ENCODE measurements at regions not wholly inside any gene's neighbourhood (a gene's known extent, or its start where the extent isn't known, plus 50 kb on each side); places are given as distances from the start of the nearest gene placed in this dataset.

DNA sequence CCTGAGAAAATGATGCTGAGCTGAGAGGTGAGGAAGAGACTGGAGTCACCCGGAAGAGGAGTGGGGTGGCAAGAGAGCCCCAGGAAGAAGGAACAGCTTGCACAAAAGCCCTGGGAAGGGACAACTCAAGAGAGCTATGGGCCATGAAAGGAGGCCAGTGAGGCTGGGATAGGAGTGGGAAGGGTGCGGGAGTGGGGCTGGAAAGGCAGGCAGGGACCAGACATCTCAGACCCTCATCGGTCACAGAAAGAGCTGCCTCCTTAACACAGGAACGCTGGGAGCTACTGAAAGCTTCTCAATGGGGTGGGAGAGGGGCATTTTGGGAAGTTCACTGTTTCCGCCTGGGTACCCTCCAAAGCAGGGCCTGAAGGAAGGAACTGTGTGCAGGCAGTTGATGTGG lies 122.0 kb upstream of the UNC5B start:
- no peak for DNase-seq (ENCODE audit: low read depth)
- Histone ChIP-seq H3K4me3 (ENCODE audit: low read depth, low read length) (no peak overlapping the region), H3K27me3 (ENCODE audit: control insufficient read depth, insufficient read depth, low read length) (peaks cover 3% of the 10 kb centered on the region), H3K36me3 (ENCODE audit: control insufficient read depth, insufficient read depth, low read length) (no peaks in the 10 kb centered on the region)
- TF ChIP-seq, protein P1, sequence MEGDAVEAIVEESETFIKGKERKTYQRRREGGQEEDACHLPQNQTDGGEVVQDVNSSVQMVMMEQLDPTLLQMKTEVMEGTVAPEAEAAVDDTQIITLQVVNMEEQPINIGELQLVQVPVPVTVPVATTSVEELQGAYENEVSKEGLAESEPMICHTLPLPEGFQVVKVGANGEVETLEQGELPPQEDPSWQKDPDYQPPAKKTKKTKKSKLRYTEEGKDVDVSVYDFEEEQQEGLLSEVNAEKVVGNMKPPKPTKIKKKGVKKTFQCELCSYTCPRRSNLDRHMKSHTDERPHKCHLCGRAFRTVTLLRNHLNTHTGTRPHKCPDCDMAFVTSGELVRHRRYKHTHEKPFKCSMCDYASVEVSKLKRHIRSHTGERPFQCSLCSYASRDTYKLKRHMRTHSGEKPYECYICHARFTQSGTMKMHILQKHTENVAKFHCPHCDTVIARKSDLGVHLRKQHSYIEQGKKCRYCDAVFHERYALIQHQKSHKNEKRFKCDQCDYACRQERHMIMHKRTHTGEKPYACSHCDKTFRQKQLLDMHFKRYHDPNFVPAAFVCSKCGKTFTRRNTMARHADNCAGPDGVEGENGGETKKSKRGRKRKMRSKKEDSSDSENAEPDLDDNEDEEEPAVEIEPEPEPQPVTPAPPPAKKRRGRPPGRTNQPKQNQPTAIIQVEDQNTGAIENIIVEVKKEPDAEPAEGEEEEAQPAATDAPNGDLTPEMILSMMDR (IDR thresholded peaks at IDR 0.05; ENCODE audit: insufficient read depth, low read length, poor library complexity, severe bottlenecking) = no peak

DNA sequence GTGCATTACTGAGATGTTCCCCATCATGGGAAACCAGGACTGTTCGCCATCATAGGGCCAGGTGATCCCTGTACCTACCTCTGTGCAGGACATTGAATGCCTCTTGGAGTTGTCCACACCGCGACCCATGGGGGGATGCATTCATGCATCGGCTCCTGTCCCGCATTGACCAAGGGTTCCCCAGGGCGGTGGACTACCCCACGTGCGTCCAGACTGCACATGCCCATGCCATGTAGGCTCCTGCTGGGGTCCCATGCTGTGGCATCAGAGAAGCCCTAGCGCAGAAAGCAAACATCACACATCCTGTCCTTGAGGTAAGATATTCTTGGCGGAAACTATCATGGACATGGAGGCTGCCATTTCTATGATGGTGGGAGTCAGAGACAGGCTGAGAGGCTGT lies 121.6 kb upstream of the UNC5B start:
- no peak for DNase-seq (ENCODE audit: low read depth)
- peaks cover 3% of the 10 kb centered on the region for H3K27me3 ChIP-seq (ENCODE audit: control insufficient read depth, insufficient read depth, low read length)
- H3K4me3 ChIP-seq (ENCODE audit: low read depth, low read length) = no peak overlapping the region
- H3K36me3 ChIP-seq (ENCODE audit: control insufficient read depth, insufficient read depth, low read length) = no peaks in the 10 kb centered on the region
- TF ChIP-seq, protein P1 (IDR thresholded peaks at IDR 0.05; ENCODE audit: insufficient read depth, low read length, poor library complexity, severe bottlenecking) = no peak

DNA sequence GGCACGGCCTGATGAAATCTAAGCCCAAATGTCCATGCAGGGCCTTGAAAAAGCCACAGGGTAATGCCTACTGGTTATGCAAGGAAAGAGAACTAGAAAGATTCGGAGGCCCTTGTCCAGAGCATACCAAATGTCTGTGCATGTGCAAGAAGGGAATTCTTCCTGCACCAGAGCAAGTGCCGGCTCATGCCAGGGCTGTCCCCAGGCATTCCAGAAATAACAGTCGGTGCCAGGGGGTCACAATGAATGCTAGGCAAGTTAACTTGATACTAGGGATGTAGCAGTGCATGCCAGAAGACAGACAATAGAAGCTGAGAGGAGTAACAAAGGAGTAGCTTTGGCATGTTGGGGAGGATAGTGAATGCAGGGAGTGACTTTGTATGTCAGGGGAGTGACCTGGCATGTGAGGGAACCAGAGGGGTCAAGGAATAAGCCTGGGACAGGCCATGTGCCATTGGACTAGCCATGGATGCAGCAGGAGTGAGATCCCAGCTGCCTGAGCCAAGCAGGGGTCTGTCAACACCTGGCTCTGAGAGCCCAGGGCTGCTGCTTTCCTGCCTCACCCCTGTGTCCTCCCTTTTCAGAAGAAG lies 119.5 kb upstream of the UNC5B start:
- H3K4me3 ChIP-seq (ENCODE audit: low read depth, low read length) = no peak overlapping the region
- no peaks in the 10 kb centered on the region for H3K36me3 ChIP-seq (ENCODE audit: control insufficient read depth, insufficient read depth, low read length)
- TF ChIP-seq, protein P1 (IDR thresholded peaks at IDR 0.05; ENCODE audit: insufficient read depth, low read length, poor library complexity, severe bottlenecking) = no peak
- DNase-seq (ENCODE audit: low read depth) = no peak
- peaks cover 3% of the 10 kb centered on the region for H3K27me3 ChIP-seq (ENCODE audit: control insufficient read depth, insufficient read depth, low read length)

DNA sequence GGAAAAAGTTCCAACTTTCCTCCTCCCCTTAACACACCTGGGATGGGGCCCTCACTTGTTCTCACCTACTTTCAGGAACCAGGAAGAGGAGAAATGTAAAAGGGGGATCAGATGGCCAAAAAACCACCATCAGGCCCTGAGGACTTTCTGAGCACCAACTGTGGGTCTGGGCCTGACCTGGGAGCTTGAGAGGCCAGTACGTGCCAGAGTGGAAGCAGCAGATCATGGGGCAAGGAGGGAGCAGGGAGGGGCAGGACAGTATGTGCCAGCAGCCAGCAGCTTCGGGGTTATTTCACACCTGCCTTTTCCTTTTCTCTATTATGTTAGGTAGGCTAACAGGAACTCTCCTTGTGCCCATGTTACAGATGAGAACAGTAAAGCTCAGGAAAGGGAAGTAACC lies 118.8 kb upstream of the UNC5B start:
- H3K36me3 ChIP-seq (ENCODE audit: control insufficient read depth, insufficient read depth, low read length) = no peaks in the 10 kb centered on the region
- TF ChIP-seq, protein P1 (IDR thresholded peaks at IDR 0.05; ENCODE audit: insufficient read depth, low read length, poor library complexity, severe bottlenecking) = no peak
- no peak for DNase-seq (ENCODE audit: low read depth)
- H3K27me3 ChIP-seq (ENCODE audit: control insufficient read depth, insufficient read depth, low read length) = peaks cover 3% of the 10 kb centered on the region
- no peak overlapping the region for H3K4me3 ChIP-seq (ENCODE audit: low read depth, low read length)

DNA sequence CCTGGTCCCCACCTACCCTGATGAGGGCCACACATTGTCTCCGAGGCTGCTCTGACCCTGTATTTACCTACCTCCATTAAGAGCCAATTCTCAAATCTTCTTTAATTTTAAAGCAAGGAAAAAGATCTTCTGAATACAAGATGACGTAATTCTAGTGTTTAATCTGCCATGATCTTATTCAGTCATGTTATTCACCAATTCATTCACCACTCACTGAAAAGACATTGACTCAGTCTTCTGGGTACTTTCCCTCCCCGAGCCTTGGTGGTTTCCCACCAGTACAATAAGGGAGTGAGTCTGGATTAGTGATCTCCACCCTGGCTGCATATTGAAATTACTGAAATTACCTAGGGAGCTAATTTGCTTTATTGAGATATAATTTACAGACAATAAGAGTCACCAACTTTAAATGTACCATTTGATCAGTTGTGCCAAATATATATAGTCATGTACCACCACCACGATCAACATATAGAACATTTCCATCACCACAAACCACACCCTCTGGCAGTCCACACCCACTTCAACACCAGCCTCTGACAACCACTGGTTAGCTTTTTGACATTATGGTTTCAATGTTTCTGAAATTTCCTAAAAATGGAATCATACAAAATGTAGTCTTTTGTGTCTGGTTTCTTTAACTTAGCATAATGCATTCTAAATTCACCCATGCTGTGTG lies 117.5 kb upstream of the UNC5B start:
- H3K4me3 ChIP-seq (ENCODE audit: low read depth, low read length) = no peak overlapping the region
- DNase-seq (ENCODE audit: low read depth) = no peak
- H3K36me3 ChIP-seq (ENCODE audit: control insufficient read depth, insufficient read depth, low read length) = no peaks in the 10 kb centered on the region
- peaks cover 4% of the 10 kb centered on the region for H3K27me3 ChIP-seq (ENCODE audit: control insufficient read depth, insufficient read depth, low read length)
- TF ChIP-seq, protein P1 (IDR thresholded peaks at IDR 0.05; ENCODE audit: insufficient read depth, low read length, poor library complexity, severe bottlenecking) = no peak

Measured in kidney epithelial cell (primary cell).